ENCODE measurements at regions not wholly inside any gene's neighbourhood (a gene's known extent, or its start where the extent isn't known, plus 50 kb on each side); places are given as distances from the start of the nearest gene placed in this dataset.

DNA sequence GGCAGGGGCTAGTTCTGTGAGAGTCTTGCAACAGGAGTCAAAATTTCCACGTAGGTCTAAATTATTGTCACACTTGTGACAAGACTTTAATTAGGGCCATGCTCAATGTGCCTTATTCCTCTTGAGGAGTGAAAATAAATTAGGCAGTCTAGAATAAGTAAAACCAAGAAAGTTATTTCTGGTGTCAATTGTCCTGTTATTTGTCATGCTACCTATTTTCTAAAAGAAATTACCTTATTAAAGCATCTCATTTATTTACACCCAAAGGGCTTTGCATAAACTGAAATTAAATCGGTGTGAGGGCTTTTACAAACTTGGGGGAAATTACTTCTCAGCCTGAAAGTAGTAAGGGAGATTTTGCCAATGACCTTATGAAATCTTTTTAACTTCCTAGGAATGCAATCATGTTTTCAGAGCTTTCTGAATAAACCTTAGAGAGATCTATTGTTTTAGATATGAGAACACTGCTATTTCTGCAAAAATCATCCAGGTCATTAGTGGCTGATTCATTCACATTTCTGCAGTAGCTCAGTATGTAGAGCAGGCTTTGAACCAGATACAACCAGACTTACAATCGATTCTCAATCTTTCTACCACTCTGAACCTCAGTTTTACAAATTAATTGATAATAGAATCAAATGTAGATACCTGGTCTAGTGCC, 221.2 kb upstream of the SAMSN1 start:
- Mint-ChIP-seq H3K4me1 (peaks cover 2% of the 10 kb centered on the region), H3K36me3 (ENCODE audit: low read depth) (no peaks in the 10 kb centered on the region), H3K4me3 (no peak overlapping the region), H3K9me3 (no peaks in the 10 kb centered on the region), H3K27me3 (no peaks in the 10 kb centered on the region), H3K27ac (no peak overlapping the region)
- CTCF ChIA-PET = no interaction called here
- POLR2A ChIA-PET = no interaction called here
- DNase-seq = no peak

- POLR2A ChIA-PET = no interaction called here
- Mint-ChIP-seq H3K4me1 (peaks cover 2% of the 10 kb centered on the region), H3K4me3 (no peak overlapping the region), H3K9me3 (no peaks in the 10 kb centered on the region), H3K36me3 (ENCODE audit: low read depth) (no peaks in the 10 kb centered on the region), H3K27ac (no peak overlapping the region), H3K27me3 (no peaks in the 10 kb centered on the region)
- no peak for DNase-seq
- CTCF ChIA-PET = no interaction called here
Measured at GRCh38 chr21:14766241-14766640, 220.1 kb upstream of the SAMSN1 start.

DNA sequence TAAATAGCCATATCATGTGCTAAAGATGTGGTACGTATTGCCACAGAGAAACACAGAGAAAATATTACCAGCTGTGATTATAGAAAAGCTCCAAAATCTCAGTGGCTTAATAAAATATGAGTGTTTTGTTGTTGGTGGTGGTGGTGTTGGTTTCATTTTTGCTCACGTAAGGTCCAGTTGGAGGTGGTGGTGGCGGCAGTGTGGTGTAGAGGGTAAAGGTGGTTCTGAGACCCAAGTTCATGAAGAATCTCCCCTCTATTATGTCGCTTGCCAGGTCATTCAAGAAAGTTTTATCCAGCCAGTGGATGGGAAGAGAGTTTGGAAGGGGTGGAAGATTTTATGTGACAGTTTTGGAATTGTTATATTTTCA, 217.6 kb upstream of the SAMSN1 start:
- CTCF ChIA-PET = interaction anchor here (0.8 to 2.2 kb wide), 4 partner anchors 9 to 381 kb away, joined by 3 to 8 read pairs (median 4); partner anchors contain the start of gene HSPA13
- peaks cover 2% of the 10 kb centered on the region for H3K4me1 Mint-ChIP-seq
- no peak for DNase-seq
- H3K27me3 Mint-ChIP-seq = no peaks in the 10 kb centered on the region
- no peak overlapping the region for H3K4me3 Mint-ChIP-seq
- peaks cover 3% of the 10 kb centered on the region for H3K36me3 Mint-ChIP-seq (ENCODE audit: low read depth)
- POLR2A ChIA-PET = interaction anchor here (0.9 to 1.8 kb wide), 4 partner anchors 26 to 381 kb away, joined by 3 to 5 read pairs (median 4); partner anchors contain the start of genes HSPA13 and NRIP1
- H3K9me3 Mint-ChIP-seq = peaks cover 2% of the 10 kb centered on the region
- no peak overlapping the region for H3K27ac Mint-ChIP-seq

DNA sequence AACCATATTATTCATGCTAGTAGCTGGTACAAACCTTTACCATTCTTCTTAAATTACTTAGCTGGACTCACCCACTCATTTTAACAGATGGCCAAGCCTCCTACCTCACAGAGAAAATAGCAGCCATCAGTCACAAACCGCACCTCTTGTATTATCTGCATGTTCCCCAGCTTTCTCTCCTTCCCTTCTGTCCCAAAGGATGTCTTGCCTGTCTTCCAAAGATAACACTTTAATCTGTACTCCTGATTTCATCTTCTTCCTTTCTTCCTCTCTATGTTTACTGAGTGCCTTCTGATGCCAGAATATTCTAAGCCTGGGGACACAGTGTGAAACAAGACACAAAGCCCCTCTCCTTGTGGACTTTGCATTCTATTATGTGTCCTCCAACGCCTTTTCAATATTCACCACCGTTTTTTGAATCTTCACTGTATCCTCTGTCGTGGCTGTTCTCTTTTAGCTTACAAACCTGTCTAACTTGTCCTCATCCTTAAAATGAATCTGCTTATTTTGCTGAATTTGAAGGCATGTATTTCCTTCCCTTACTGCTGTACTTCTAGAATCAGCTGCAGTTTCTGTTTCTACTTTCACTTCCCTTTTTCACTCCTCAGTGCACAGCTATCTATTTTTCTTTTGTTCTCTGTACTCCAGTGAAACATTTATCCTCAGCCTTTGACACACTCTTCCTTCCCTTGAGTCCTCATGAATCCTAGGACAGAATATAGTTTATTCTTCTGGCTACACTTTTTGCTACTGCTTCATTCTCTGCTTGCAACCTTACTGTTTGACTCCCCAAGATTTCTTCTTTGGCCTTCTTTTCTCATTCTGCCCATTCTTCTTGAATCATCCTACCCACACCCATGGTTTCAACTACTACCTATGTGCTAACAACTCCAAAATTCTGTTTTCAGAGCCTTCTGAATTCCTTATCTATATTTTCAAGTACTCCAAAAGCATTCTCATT, 216.9 kb upstream of the SAMSN1 start:
- ChIA-PET CTCF (interaction anchor here (0.8 to 2.2 kb wide), 4 partner anchors 10 to 380 kb away, joined by 3 to 8 read pairs (median 4); partner anchors contain the start of gene HSPA13), POLR2A (interaction anchor here (0.9 to 1.8 kb wide), 7 partner anchors 25 to 380 kb away, joined by 3 to 5 read pairs (median 3); partner anchors contain the start of genes HSPA13 and NRIP1)
- no peak overlapping the region for H3K27ac Mint-ChIP-seq
- H3K27me3 Mint-ChIP-seq = no peaks in the 10 kb centered on the region
- H3K36me3 Mint-ChIP-seq (ENCODE audit: low read depth) = peaks cover 4% of the 10 kb centered on the region
- H3K4me3 Mint-ChIP-seq = no peak overlapping the region
- H3K4me1 Mint-ChIP-seq = peaks cover 2% of the 10 kb centered on the region
- no peak for DNase-seq
- peaks cover 2% of the 10 kb centered on the region for H3K9me3 Mint-ChIP-seq

DNA sequence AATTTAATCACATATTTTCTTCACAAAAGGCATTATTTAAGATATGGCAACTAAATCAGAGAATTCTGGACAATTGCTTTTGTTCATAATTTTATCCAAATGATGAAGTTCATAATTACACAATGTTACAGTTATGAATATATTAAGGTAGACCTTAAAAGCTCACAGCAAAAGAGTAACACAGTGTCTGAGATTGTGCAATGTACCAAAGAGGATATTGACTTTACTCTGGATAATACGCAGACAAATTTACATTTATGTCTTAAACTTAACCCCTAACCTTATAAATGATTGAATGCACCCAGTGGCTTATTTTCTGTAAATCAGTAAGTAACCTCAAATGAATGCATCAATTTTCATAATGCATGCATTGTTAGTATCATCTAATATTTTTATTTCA, 216.2 kb upstream of the SAMSN1 start:
- no peak for DNase-seq
- Mint-ChIP-seq H3K4me3 (no peak overlapping the region), H3K27me3 (no peaks in the 10 kb centered on the region), H3K4me1 (peaks cover 2% of the 10 kb centered on the region), H3K9me3 (peaks cover 2% of the 10 kb centered on the region), H3K36me3 (ENCODE audit: low read depth) (peaks cover 4% of the 10 kb centered on the region), H3K27ac (no peak overlapping the region)
- ChIA-PET CTCF (interaction anchor here (1.0 to 2.2 kb wide), 3 partner anchors 11 to 362 kb away, joined by 4 to 8 read pairs (median 4); no protein-coding TSS in a partner anchor), POLR2A (interaction anchor here (1.0 to 1.8 kb wide), 5 partner anchors 24 to 379 kb away, joined by 3 to 5 read pairs (median 4); partner anchors contain the start of gene HSPA13)

- no peaks in the 10 kb centered on the region for H3K27me3 Mint-ChIP-seq
- no peak overlapping the region for H3K4me3 Mint-ChIP-seq
- H3K9me3 Mint-ChIP-seq = peaks cover 2% of the 10 kb centered on the region
- ChIA-PET POLR2A (no interaction called here), CTCF (no interaction called here)
- H3K4me1 Mint-ChIP-seq = peaks cover 3% of the 10 kb centered on the region
- peaks cover 4% of the 10 kb centered on the region for H3K36me3 Mint-ChIP-seq (ENCODE audit: low read depth)
- no peak overlapping the region for H3K27ac Mint-ChIP-seq
- no peak for DNase-seq
Measured at GRCh38 chr21:14759285-14759684, 213.2 kb upstream of the SAMSN1 start.

DNA sequence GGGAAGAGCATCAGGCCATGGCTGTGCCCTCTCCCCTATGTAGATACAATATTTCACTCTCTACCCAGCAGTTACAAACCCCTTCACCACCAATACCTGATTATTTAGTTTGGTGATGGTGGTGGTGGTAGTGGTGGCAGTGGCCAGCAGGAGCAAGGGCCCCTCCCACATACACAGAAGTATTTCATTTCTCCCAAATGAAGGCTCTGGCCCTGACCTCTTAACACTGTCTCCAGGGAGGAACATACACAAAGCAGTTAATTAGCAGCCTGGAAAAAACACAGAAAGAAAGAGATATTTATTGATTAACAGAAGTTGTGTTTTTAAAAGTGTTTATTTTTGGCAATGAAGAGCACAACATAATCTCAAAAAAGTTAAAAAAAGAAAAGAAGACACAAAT, 212.7 kb upstream of the SAMSN1 start:
- Mint-ChIP-seq H3K4me3 (no peak overlapping the region), H3K36me3 (ENCODE audit: low read depth) (peaks cover 4% of the 10 kb centered on the region), H3K27me3 (no peaks in the 10 kb centered on the region), H3K9me3 (peaks cover 2% of the 10 kb centered on the region), H3K27ac (no peak overlapping the region), H3K4me1 (peaks cover 4% of the 10 kb centered on the region)
- POLR2A ChIA-PET = no interaction called here
- DNase-seq = no peak
- CTCF ChIA-PET = no interaction called here

GRCh38 chr21:14757533-14758327, 211.6 kb upstream of the SAMSN1 start:
- Mint-ChIP-seq H3K27me3 (no peaks in the 10 kb centered on the region), H3K9me3 (peaks cover 2% of the 10 kb centered on the region), H3K4me3 (no peak overlapping the region), H3K4me1 (peaks cover 14% of the 10 kb centered on the region), H3K36me3 (ENCODE audit: low read depth) (peaks cover 4% of the 10 kb centered on the region), H3K27ac (no peak overlapping the region)
- ChIA-PET POLR2A (no interaction called here), CTCF (no interaction called here)
- DNase-seq = no peak

GRCh38 chr21:14755086-14755485, 209.0 kb upstream of the SAMSN1 start:
- POLR2A ChIA-PET = no interaction called here
- Mint-ChIP-seq H3K4me3 (no peak overlapping the region), H3K27ac (no peak overlapping the region), H3K36me3 (ENCODE audit: low read depth) (peaks cover 6% of the 10 kb centered on the region), H3K4me1 (peaks cover 18% of the 10 kb centered on the region), H3K9me3 (peaks cover 2% of the 10 kb centered on the region), H3K27me3 (peaks cover under 1% of the 10 kb centered on the region)
- CTCF ChIA-PET = no interaction called here
- DNase-seq = no peak

DNA sequence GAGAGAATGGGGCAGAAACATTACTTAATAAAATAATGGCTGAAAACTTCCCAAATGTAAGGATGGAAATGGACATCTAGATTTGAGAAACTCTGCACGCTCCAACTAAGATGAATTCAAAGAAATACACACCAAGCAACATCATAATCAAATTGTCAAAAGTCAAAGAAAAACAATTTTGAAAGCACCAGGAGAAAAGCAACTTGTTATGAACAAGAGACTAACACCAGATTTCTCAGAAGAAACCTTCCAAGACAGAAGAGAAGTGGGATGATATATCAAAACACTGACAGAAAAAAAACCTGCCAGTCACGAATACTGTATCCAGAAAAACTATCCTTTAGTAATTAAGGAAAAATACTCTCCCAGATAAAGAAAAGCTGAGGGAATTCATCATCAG, 208.6 kb upstream of the SAMSN1 start:
- H3K4me1 Mint-ChIP-seq = peaks cover 18% of the 10 kb centered on the region
- peaks cover 6% of the 10 kb centered on the region for H3K36me3 Mint-ChIP-seq (ENCODE audit: low read depth)
- peaks cover 2% of the 10 kb centered on the region for H3K27me3 Mint-ChIP-seq
- ChIA-PET POLR2A (no interaction called here), CTCF (no interaction called here)
- H3K9me3 Mint-ChIP-seq = peaks cover under 1% of the 10 kb centered on the region
- no peak overlapping the region for H3K4me3 Mint-ChIP-seq
- DNase-seq = no peak
- no peak overlapping the region for H3K27ac Mint-ChIP-seq

- POLR2A ChIA-PET = no interaction called here
- H3K36me3 Mint-ChIP-seq (ENCODE audit: low read depth) = peaks cover 6% of the 10 kb centered on the region
- H3K27ac Mint-ChIP-seq = no peak overlapping the region
- no peaks in the 10 kb centered on the region for H3K9me3 Mint-ChIP-seq
- peaks cover 2% of the 10 kb centered on the region for H3K27me3 Mint-ChIP-seq
- CTCF ChIA-PET = no interaction called here
- no peak for DNase-seq
- peaks cover 18% of the 10 kb centered on the region for H3K4me1 Mint-ChIP-seq
- no peak overlapping the region for H3K4me3 Mint-ChIP-seq
Measured at GRCh38 chr21:14754259-14754604, 208.1 kb upstream of the SAMSN1 start.

GRCh38 chr21:14753466-14754258, 207.5 kb upstream of the SAMSN1 start:
- Mint-ChIP-seq H3K4me3 (no peak overlapping the region), H3K27me3 (peaks cover 6% of the 10 kb centered on the region), H3K4me1 (peaks cover 18% of the 10 kb centered on the region), H3K27ac (peak overlapping the region; percentile 22), H3K36me3 (ENCODE audit: low read depth) (peaks cover 3% of the 10 kb centered on the region), H3K9me3 (no peaks in the 10 kb centered on the region)
- CTCF ChIA-PET = interaction anchor here (1.1 kb wide), 1 partner anchor 16 kb away, joined by 4 read pairs; no protein-coding TSS in a partner anchor
- POLR2A ChIA-PET = no interaction called here
- no peak for DNase-seq

All from activated CD4-positive, alpha-beta memory T cell treated with anti-CD3 and anti-CD28 coated beads, Interleukin-2, amount 10 ng/mL, durations not matched to agents 7 days and 5 days (primary cell).